NB4 (cell line): ENCODE measurements at regions not wholly inside any gene's neighbourhood (a gene's known extent, or its start where the extent isn't known, plus 50 kb on each side); places are given as distances from the start of the nearest gene placed in this dataset.
A peak's percentile ranks its signal among the peaks of the same experiment; 100 is the strongest.

Experiments used
- DNase-seq: peaks from one replicate; pipeline ENCODE4 v3.0.0; 2010; ENCODE audit warnings: low read depth
- H3K4me3 ChIP-seq: one replicate; pipeline ENCODE4 v1.5.1; 2011; ENCODE audit warnings: mild to moderate bottlenecking, low read depth, low read length, moderate library complexity
- MAX ChIP-seq: IDR thresholded peaks from 2 replicates; pipeline ENCODE4 v1.6.1; 2011; ENCODE audit warnings: low read depth, low read length
- MYC ChIP-seq: IDR thresholded peaks from 2 replicates; pipeline ENCODE4 v1.6.1; 2011; ENCODE audit warnings: low read depth, low read length
- POLR2A ChIP-seq: IDR thresholded peaks from 2 replicates; pipeline ENCODE4 v1.6.1; 2011; ENCODE audit warnings: mild to moderate bottlenecking; ENCODE audit not compliant: insufficient read length; ENCODE audit errors: extremely low read depth
- TF ChIP-seq, protein P1 (sequence below): IDR thresholded peaks from one replicate; pipeline ENCODE4 v1.5.1; 2012; ENCODE audit warnings: low read depth, low read length

- DNase-seq = peak; percentile 32
- TF ChIP-seq MYC (no peak), POLR2A (no peak), MAX (0 out of 2 replicates have a peak, but pooled peaks have one; percentile 44)
- TF ChIP-seq, protein P1, sequence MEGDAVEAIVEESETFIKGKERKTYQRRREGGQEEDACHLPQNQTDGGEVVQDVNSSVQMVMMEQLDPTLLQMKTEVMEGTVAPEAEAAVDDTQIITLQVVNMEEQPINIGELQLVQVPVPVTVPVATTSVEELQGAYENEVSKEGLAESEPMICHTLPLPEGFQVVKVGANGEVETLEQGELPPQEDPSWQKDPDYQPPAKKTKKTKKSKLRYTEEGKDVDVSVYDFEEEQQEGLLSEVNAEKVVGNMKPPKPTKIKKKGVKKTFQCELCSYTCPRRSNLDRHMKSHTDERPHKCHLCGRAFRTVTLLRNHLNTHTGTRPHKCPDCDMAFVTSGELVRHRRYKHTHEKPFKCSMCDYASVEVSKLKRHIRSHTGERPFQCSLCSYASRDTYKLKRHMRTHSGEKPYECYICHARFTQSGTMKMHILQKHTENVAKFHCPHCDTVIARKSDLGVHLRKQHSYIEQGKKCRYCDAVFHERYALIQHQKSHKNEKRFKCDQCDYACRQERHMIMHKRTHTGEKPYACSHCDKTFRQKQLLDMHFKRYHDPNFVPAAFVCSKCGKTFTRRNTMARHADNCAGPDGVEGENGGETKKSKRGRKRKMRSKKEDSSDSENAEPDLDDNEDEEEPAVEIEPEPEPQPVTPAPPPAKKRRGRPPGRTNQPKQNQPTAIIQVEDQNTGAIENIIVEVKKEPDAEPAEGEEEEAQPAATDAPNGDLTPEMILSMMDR = no peak
- no peak overlapping the region for H3K4me3 ChIP-seq
Observed at GRCh38 chr2:136211701-136212100, 93.8 kb upstream of the CXCR4 start.

- DNase-seq = no peak
- no peak overlapping the region for H3K4me3 ChIP-seq
- TF ChIP-seq POLR2A (no peak), MAX (no peak)
Observed at GRCh38 chr2:136210822-136211221, 92.9 kb upstream of the CXCR4 start.

DNA sequence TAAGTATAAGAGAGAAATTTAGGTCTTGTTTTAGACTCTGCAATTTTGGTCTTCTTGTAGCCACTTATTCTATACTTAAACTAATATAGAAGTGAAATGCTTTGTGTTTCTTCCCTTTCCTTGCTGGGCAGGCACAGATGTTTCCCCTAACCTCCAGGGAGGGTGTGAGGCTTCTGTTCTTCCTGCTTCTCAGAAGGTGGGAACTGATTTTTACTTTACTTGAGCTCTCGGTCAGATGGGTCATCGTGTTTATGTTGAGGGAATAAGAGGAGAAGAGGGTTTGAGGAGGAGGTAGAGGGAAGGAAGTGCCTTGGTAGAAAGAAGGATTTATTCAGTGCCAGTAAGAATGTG lies 92.5 kb upstream of the CXCR4 start:
- H3K4me3 ChIP-seq = no peak overlapping the region
- DNase-seq = peak; percentile 46
- TF ChIP-seq MAX (no peak), MYC (no peak)

- DNase-seq = peak; percentile 48
- no peak overlapping the region for H3K4me3 ChIP-seq
- TF ChIP-seq POLR2A = no peak
- no peak for TF ChIP-seq MYC
- no peak for TF ChIP-seq MAX
- TF ChIP-seq, protein P1 = no peak
Observed at GRCh38 chr2:136209561-136210454, 91.9 kb upstream of the CXCR4 start.

GRCh38 chr2:136208682-136209420 lies 90.9 kb upstream of the CXCR4 start:
- no peak for DNase-seq
- TF ChIP-seq MYC = no peak
- TF ChIP-seq MAX = no peak
- TF ChIP-seq, protein P1 = no peak
- no peak for TF ChIP-seq POLR2A
- no peak overlapping the region for H3K4me3 ChIP-seq

DNA sequence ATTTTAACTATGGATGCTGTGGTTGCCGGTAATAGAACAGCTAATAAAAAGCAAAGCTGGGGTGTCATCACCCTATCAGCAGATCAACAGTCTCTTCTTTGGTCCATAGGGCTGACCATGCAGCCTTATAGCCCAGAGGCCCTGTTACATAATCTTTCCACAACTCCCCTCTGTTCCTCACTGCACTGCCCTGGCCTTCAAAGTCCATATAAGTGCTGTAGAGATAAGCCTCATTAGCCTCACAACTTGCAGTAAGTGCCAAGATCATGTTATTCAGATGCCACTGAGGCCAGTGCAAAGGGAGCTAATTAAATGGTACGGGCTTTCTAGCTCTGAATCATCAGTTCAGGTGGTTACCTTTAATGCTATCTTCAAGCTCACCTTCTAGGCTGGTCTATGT lies 89.7 kb upstream of the CXCR4 start:
- H3K4me3 ChIP-seq = no peak overlapping the region
- no peak for TF ChIP-seq MAX
- no peak for TF ChIP-seq POLR2A
- no peak for TF ChIP-seq MYC
- TF ChIP-seq, protein P1 = no peak
- no peak for DNase-seq
